ENCODE measurements at regions not wholly inside any gene's neighbourhood (a gene's known extent, or its start where the extent isn't known, plus 50 kb on each side); places are given as distances from the start of the nearest gene placed in this dataset.

GRCh38 chr6:156562019-156562418 is 215.2 kb upstream of the ARID1B start:
- TF ChIP-seq EZH2 (IDR thresholded peaks at IDR 0.05), result no peak
- TF ChIP-seq, protein P1, sequence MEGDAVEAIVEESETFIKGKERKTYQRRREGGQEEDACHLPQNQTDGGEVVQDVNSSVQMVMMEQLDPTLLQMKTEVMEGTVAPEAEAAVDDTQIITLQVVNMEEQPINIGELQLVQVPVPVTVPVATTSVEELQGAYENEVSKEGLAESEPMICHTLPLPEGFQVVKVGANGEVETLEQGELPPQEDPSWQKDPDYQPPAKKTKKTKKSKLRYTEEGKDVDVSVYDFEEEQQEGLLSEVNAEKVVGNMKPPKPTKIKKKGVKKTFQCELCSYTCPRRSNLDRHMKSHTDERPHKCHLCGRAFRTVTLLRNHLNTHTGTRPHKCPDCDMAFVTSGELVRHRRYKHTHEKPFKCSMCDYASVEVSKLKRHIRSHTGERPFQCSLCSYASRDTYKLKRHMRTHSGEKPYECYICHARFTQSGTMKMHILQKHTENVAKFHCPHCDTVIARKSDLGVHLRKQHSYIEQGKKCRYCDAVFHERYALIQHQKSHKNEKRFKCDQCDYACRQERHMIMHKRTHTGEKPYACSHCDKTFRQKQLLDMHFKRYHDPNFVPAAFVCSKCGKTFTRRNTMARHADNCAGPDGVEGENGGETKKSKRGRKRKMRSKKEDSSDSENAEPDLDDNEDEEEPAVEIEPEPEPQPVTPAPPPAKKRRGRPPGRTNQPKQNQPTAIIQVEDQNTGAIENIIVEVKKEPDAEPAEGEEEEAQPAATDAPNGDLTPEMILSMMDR (IDR thresholded peaks at IDR 0.05), result no peak

Data from neural progenitor cell (in vitro differentiated cells).